AML-193 (cell line): ENCODE measurements at regions not wholly inside any gene's neighbourhood (a gene's known extent, or its start where the extent isn't known, plus 50 kb on each side); places are given as distances from the start of the nearest gene placed in this dataset.

ENCODE experiments used
- DNase-seq, 2 experiments: peaks; one replicate each; lab custom pipeline; 2025; lab: John Stamatoyannopoulos, UW

- no peak for DNase-seq
Observed at GRCh38 chr18:61256291-61256690, 76.9 kb upstream of the CDH20 start.

GRCh38 chr18:61261870-61262269 lies 71.4 kb upstream of the CDH20 start:
- DNase-seq, result no peak

- no peak for DNase-seq
Observed at GRCh38 chr18:61272793-61273192, 60.4 kb upstream of the CDH20 start.

- DNase-seq, result no peak
Observed at GRCh38 chr18:61273533-61273932, 59.7 kb upstream of the CDH20 start.

- DNase-seq, result no peak
Observed at GRCh38 chr18:61274416-61274960, 58.7 kb upstream of the CDH20 start.

GRCh38 chr18:61277808-61278207 lies 55.4 kb upstream of the CDH20 start:
- DNase-seq, result no peak

- no peak for DNase-seq
Observed at GRCh38 chr18:61281431-61281830, 51.8 kb upstream of the CDH20 start.

GRCh38 chr18:61282926-61283325 lies 50.3 kb upstream of the CDH20 start:
- no peak for DNase-seq
